Endodermal cell (in vitro differentiated cells): ENCODE measurements at regions not wholly inside any gene's neighbourhood (a gene's known extent, or its start where the extent isn't known, plus 50 kb on each side); places are given as distances from the start of the nearest gene placed in this dataset.

Experiments used
- DNase-seq: peaks from one replicate; pipeline ENCODE4 v3.0.0-alpha.2; 2017
- H3K27ac ChIP-seq: 2 replicates; pipeline ENCODE4 v1.5.1; 2013; ENCODE audit warnings: mild to moderate bottlenecking, low read depth, low read length, moderate library complexity
- H3K27me3 ChIP-seq: 2 replicates; pipeline ENCODE4 v1.6.1; 2013; ENCODE audit warnings: mild to moderate bottlenecking, low read length, moderate library complexity; ENCODE audit not compliant: insufficient read depth, control insufficient read depth, poor library complexity, severe bottlenecking
- H3K36me3 ChIP-seq: 2 replicates; pipeline ENCODE4 v1.7.0; 2013; ENCODE audit warnings: mild to moderate bottlenecking, low read length, moderate library complexity; ENCODE audit not compliant: control insufficient read depth, insufficient read depth
- H3K4me1 ChIP-seq: one replicate; pipeline ENCODE4 v1.7.0; 2013; ENCODE audit warnings: low read length; ENCODE audit not compliant: control insufficient read depth, insufficient read depth
- H3K4me3 ChIP-seq: 2 replicates; pipeline ENCODE4 v1.5.1; 2013; ENCODE audit warnings: mild to moderate bottlenecking, low read length, moderate library complexity
- H3K9ac ChIP-seq: 2 replicates; pipeline ENCODE4 v1.6.1; 2013; ENCODE audit warnings: mild to moderate bottlenecking, low read length, moderate library complexity; ENCODE audit not compliant: poor library complexity, severe bottlenecking; ENCODE audit errors: extremely low read depth
- H3K9me3 ChIP-seq: 2 replicates; pipeline ENCODE4 v1.6.1; 2013; ENCODE audit warnings: mild to moderate bottlenecking, low read length, moderate library complexity; ENCODE audit not compliant: control insufficient read depth
- H3K27ac Mint-ChIP-seq: 2 replicates; pipeline ENCODE4 v1.8.0; 2020; ENCODE audit warnings: mixed read lengths
- H3K27me3 Mint-ChIP-seq: 2 replicates; pipeline ENCODE4 v1.8.0; 2021; ENCODE audit warnings: mild to moderate bottlenecking, mixed read lengths; ENCODE audit not compliant: insufficient read depth
- H3K36me3 Mint-ChIP-seq: 2 replicates; pipeline ENCODE4 v1.8.0; 2020; ENCODE audit warnings: low read depth, mixed read lengths
- H3K4me1 Mint-ChIP-seq: 2 replicates; pipeline ENCODE4 v1.8.0; 2020; ENCODE audit warnings: mixed read lengths
- H3K4me3 Mint-ChIP-seq: 2 replicates; pipeline ENCODE4 v1.8.0; 2020; ENCODE audit warnings: mild to moderate bottlenecking, moderate library complexity, mixed read lengths
- H3K9me3 Mint-ChIP-seq: 2 replicates; pipeline ENCODE4 v1.8.0; 2020; ENCODE audit warnings: mild to moderate bottlenecking, mixed read lengths
- CTCF ChIP-seq: fragments of 200-600 bp; sonication (generic); conservative IDR thresholded peaks from 2 replicates; pipeline ENCODE4 v1.5.0; 2021; ENCODE audit warnings: antibody characterized with exemption, mild to moderate bottlenecking
- WGBS, 2 experiments: methylation state at CpG; one replicate each; pipeline versions ENCODE4 v1.1.5 to v1.1.7; 2013; ENCODE audit warnings: missing lambda C conversion rate in 2 of 2, mixed read lengths in 1 of 2; ENCODE audit not compliant: insufficient coverage in 1 of 2, insufficient read length in 1 of 2; 5-methylcytosine and 5-hydroxymethylcytosine counted together

- Mint-ChIP-seq H3K4me3 (no peak overlapping the region), H3K4me1 (peaks cover 13% of the 10 kb centered on the region), H3K27me3 (no peaks in the 10 kb centered on the region), H3K36me3 (no peaks in the 10 kb centered on the region), H3K27ac (no peak overlapping the region), H3K9me3 (no peaks in the 10 kb centered on the region)
- TF ChIP-seq CTCF, result no peak
- DNase-seq, result no peak
- Histone ChIP-seq H3K27me3 (no peaks in the 10 kb centered on the region), H3K9me3 (no peaks in the 10 kb centered on the region), H3K36me3 (no peaks in the 10 kb centered on the region), H3K4me1 (no peaks in the 10 kb centered on the region), H3K27ac (no peak overlapping the region), H3K9ac (no peak overlapping the region), H3K4me3 (no peak overlapping the region)
- 90 to 100% methylated on average over 1 to 3 of the region's 3 CpGs for WGBS, 2 experiments
Observed at GRCh38 chr6:54491431-54491830, 183.2 kb downstream of the TINAG start.

- Mint-ChIP-seq H3K4me1 (peaks cover 13% of the 10 kb centered on the region), H3K27me3 (no peaks in the 10 kb centered on the region), H3K36me3 (no peaks in the 10 kb centered on the region), H3K27ac (no peak overlapping the region), H3K9me3 (no peaks in the 10 kb centered on the region), H3K4me3 (no peak overlapping the region)
- Histone ChIP-seq H3K4me3 (no peak overlapping the region), H3K36me3 (no peaks in the 10 kb centered on the region), H3K4me1 (no peaks in the 10 kb centered on the region), H3K9ac (no peak overlapping the region), H3K27me3 (no peaks in the 10 kb centered on the region), H3K9me3 (no peaks in the 10 kb centered on the region), H3K27ac (no peak overlapping the region)
- TF ChIP-seq CTCF, result no peak
- DNase-seq, result no peak
Observed at GRCh38 chr6:54493138-54493537, 184.9 kb downstream of the TINAG start.

- Histone ChIP-seq H3K27ac (no peak overlapping the region), H3K4me3 (no peak overlapping the region), H3K9me3 (peaks cover 9% of the 10 kb centered on the region), H3K27me3 (no peaks in the 10 kb centered on the region), H3K36me3 (no peaks in the 10 kb centered on the region), H3K9ac (no peak overlapping the region), H3K4me1 (no peaks in the 10 kb centered on the region)
- H3K36me3 Mint-ChIP-seq, result no peaks in the 10 kb centered on the region
- H3K27ac Mint-ChIP-seq, result no peak overlapping the region
- no peak overlapping the region for H3K4me3 Mint-ChIP-seq
- WGBS, 2 experiments, result 81 to 100% methylated on average over 1 of the region's 1 CpG
- H3K9me3 Mint-ChIP-seq, result peaks cover 12% of the 10 kb centered on the region
- DNase-seq, result no peak
- H3K27me3 Mint-ChIP-seq, result no peaks in the 10 kb centered on the region
- no peaks in the 10 kb centered on the region for H3K4me1 Mint-ChIP-seq
- TF ChIP-seq CTCF, result no peak
Observed at GRCh38 chr6:54503144-54503543, 194.9 kb downstream of the TINAG start.
